ENCODE measurements at regions not wholly inside any gene's neighbourhood (a gene's known extent, or its start where the extent isn't known, plus 50 kb on each side); places are given as distances from the start of the nearest gene placed in this dataset.
A peak's percentile ranks its signal among the peaks of the same experiment; 100 is the strongest.
"Not testable (repeated sequence)": the region's sequence is repeated elsewhere in the genome, so short reads cannot be mapped to it uniquely, and the experiment has no call there.

GRCh38 chr2:156909983-156910382, 347.5 kb upstream of the GALNT5 start:
- DNase-seq (ENCODE audit: low read depth in 3 of 3, low spot score in 2 of 3), result no peak

GRCh38 chr2:156915332-156915731, 342.2 kb upstream of the GALNT5 start:
- DNase-seq (ENCODE audit: low read depth in 3 of 3, low spot score in 2 of 3), result no peak

- peak in 1 of 3 donors; percentile 6 for DNase-seq (ENCODE audit: low read depth in 3 of 3, low spot score in 2 of 3)
These were observed 339.1 kb upstream of the GALNT5 start for GRCh38 chr2:156918410-156918809.

GRCh38 chr2:156930423-156930822, 327.1 kb upstream of the GALNT5 start:
- DNase-seq (ENCODE audit: low read depth in 3 of 3, low spot score in 2 of 3), result no peak

GRCh38 chr2:156933645-156934225, 323.8 kb upstream of the GALNT5 start:
- DNase-seq (ENCODE audit: low read depth in 3 of 3, low spot score in 2 of 3), result no peak

GRCh38 chr2:156935616-156936015, 321.9 kb upstream of the GALNT5 start:
- peak in 2 of 3 donors; percentile 6 for DNase-seq (ENCODE audit: low read depth in 3 of 3, low spot score in 2 of 3)

GRCh38 chr2:156937430-156937829, 320.1 kb upstream of the GALNT5 start:
- DNase-seq (ENCODE audit: low read depth in 3 of 3, low spot score in 2 of 3), result no peak

GRCh38 chr2:156944871-156945270, 312.6 kb upstream of the GALNT5 start:
- no peak for DNase-seq (ENCODE audit: low read depth in 3 of 3, low spot score in 2 of 3)

- DNase-seq (ENCODE audit: low read depth in 3 of 3, low spot score in 2 of 3), result no peak
These were observed 310.2 kb upstream of the GALNT5 start for GRCh38 chr2:156947261-156947660.

GRCh38 chr2:156955701-156956100, 301.8 kb upstream of the GALNT5 start:
- DNase-seq (ENCODE audit: low read depth in 3 of 3, low spot score in 2 of 3), result no peak

- no peak for DNase-seq (ENCODE audit: low read depth in 3 of 3, low spot score in 2 of 3)
These were observed 301.3 kb upstream of the GALNT5 start for GRCh38 chr2:156956161-156956560.

- DNase-seq (ENCODE audit: low read depth in 3 of 3, low spot score in 2 of 3), result no peak
These were observed 299.1 kb upstream of the GALNT5 start for GRCh38 chr2:156958374-156958773.

GRCh38 chr2:156959481-156959880, 298.0 kb upstream of the GALNT5 start:
- DNase-seq (ENCODE audit: low read depth in 3 of 3, low spot score in 2 of 3), result no peak

- no peak for DNase-seq (ENCODE audit: low read depth in 3 of 3, low spot score in 2 of 3)
These were observed 274.9 kb upstream of the GALNT5 start for GRCh38 chr2:156982615-156983014.

GRCh38 chr2:156986339-156986988, 271.0 kb upstream of the GALNT5 start:
- no peak for DNase-seq (ENCODE audit: low read depth in 3 of 3, low spot score in 2 of 3)

GRCh38 chr2:156999661-157000060, 257.8 kb upstream of the GALNT5 start:
- no peak for DNase-seq (ENCODE audit: low read depth in 3 of 3, low spot score in 2 of 3)

GRCh38 chr2:157004789-157005188, 252.7 kb upstream of the GALNT5 start:
- no peak for DNase-seq (ENCODE audit: low read depth in 3 of 3, low spot score in 2 of 3)

- DNase-seq (ENCODE audit: low read depth in 3 of 3, low spot score in 2 of 3), result no peak
These were observed 242.4 kb upstream of the GALNT5 start for GRCh38 chr2:157015015-157015575.

- not testable (repeated sequence) for DNase-seq (ENCODE audit: low read depth in 3 of 3, low spot score in 2 of 3)
These were observed 234.2 kb upstream of the GALNT5 start for GRCh38 chr2:157023264-157023663.

- DNase-seq (ENCODE audit: low read depth in 3 of 3, low spot score in 2 of 3), result no peak
These were observed 233.4 kb upstream of the GALNT5 start for GRCh38 chr2:157024129-157024528.

- no peak for DNase-seq (ENCODE audit: low read depth in 3 of 3, low spot score in 2 of 3)
These were observed 225.5 kb upstream of the GALNT5 start for GRCh38 chr2:157032017-157032416.

- DNase-seq (ENCODE audit: low read depth in 3 of 3, low spot score in 2 of 3), result no peak
These were observed 220.8 kb upstream of the GALNT5 start for GRCh38 chr2:157036726-157037125.

All from right renal cortex interstitium (tissue), 3 donors.